HG03103 (cell line): ENCODE measurements at regions not wholly inside any gene's neighbourhood (a gene's known extent, or its start where the extent isn't known, plus 50 kb on each side); places are given as distances from the start of the nearest gene placed in this dataset.

Experiments used
- ATAC-seq: cut with Tn5 transposase; IDR thresholded peaks from one replicate; pipeline ENCODE4 v1.9.1; 2021; ENCODE audit warnings: low read depth; ENCODE audit not compliant: unreplicated experiment

GRCh38 chr2:217116610-217117009 lies 256.7 kb upstream of the TNP1 start:
- no peak for ATAC-seq

- no peak for ATAC-seq
Observed at GRCh38 chr2:217114117-217114516, 254.3 kb upstream of the TNP1 start.

- no peak for ATAC-seq
Observed at GRCh38 chr2:217113491-217113890, 253.6 kb upstream of the TNP1 start.

GRCh38 chr2:217110550-217110949 lies 250.7 kb upstream of the TNP1 start:
- no peak for ATAC-seq

GRCh38 chr2:217108575-217109027 lies 248.7 kb upstream of the TNP1 start:
- no peak for ATAC-seq

GRCh38 chr2:217108086-217108485 lies 248.2 kb upstream of the TNP1 start:
- no peak for ATAC-seq

- no peak for ATAC-seq
Observed at GRCh38 chr2:217107480-217107879, 247.6 kb upstream of the TNP1 start.

- no peak for ATAC-seq
Observed at GRCh38 chr2:217106650-217107014, 246.8 kb upstream of the TNP1 start.

GRCh38 chr2:217105733-217106649 lies 246.1 kb upstream of the TNP1 start:
- no peak for ATAC-seq

GRCh38 chr2:217103752-217104545 lies 244.1 kb upstream of the TNP1 start:
- no peak for ATAC-seq

- ATAC-seq, result no peak
Observed at GRCh38 chr2:217102956-217103355, 243.1 kb upstream of the TNP1 start.

GRCh38 chr2:217101972-217102371 lies 242.1 kb upstream of the TNP1 start:
- peak; percentile 60 for ATAC-seq

GRCh38 chr2:217099561-217099960 lies 239.7 kb upstream of the TNP1 start:
- ATAC-seq, result no peak

GRCh38 chr2:217098435-217098834 lies 238.6 kb upstream of the TNP1 start:
- no peak for ATAC-seq

- ATAC-seq, result no peak
Observed at GRCh38 chr2:217097346-217097745, 237.5 kb upstream of the TNP1 start.

GRCh38 chr2:217096474-217097225 lies 236.8 kb upstream of the TNP1 start:
- no peak for ATAC-seq

- ATAC-seq, result no peak
Observed at GRCh38 chr2:217095511-217096205, 235.8 kb upstream of the TNP1 start.

GRCh38 chr2:217092710-217093379 lies 233.0 kb upstream of the TNP1 start:
- ATAC-seq, result no peak

GRCh38 chr2:217091531-217091930 lies 231.7 kb upstream of the TNP1 start:
- ATAC-seq, result no peak

- no peak for ATAC-seq
Observed at GRCh38 chr2:217090884-217091283, 231.0 kb upstream of the TNP1 start.
